Calu3 (cell line): ENCODE measurements at regions not wholly inside any gene's neighbourhood (a gene's known extent, or its start where the extent isn't known, plus 50 kb on each side); places are given as distances from the start of the nearest gene placed in this dataset.
A peak's percentile ranks its signal among the peaks of the same experiment; 100 is the strongest.

ENCODE experiments used
- BruUV-seq: library from RNA; stranded (reverse); fragments of 400-500 nt; replicated peaks from 2 replicates; lab custom pipeline; 2021; lab: Mats Ljungman, UMichigan
- CTCF ChIA-PET: fragments of 300-600 bp; sonication (Branson Sonifier 250); formaldehyde crosslinking; loops from one replicate; lab custom pipeline; 2022; ENCODE audit warnings: antibody characterized with exemption; lab: Charles Lee
- DNase-seq: peaks from one replicate; pipeline ENCODE4 v3.0.0; 2022
- H3K27ac Mint-ChIP-seq: one replicate; pipeline ENCODE4 v1.8.0; 2022; ENCODE audit warnings: mixed read lengths; ENCODE audit not compliant: unreplicated experiment
- H3K27me3 Mint-ChIP-seq: one replicate; pipeline ENCODE4 v1.8.0; 2022; ENCODE audit warnings: mixed read lengths; ENCODE audit not compliant: unreplicated experiment
- H3K36me3 Mint-ChIP-seq: one replicate; pipeline ENCODE4 v1.8.0; 2022; ENCODE audit warnings: mild to moderate bottlenecking, moderate library complexity, mixed read lengths; ENCODE audit not compliant: insufficient read depth, unreplicated experiment
- H3K4me1 Mint-ChIP-seq: one replicate; pipeline ENCODE4 v1.8.0; 2022; ENCODE audit warnings: mild to moderate bottlenecking, low read depth, mixed read lengths; ENCODE audit not compliant: unreplicated experiment
- H3K4me3 Mint-ChIP-seq: one replicate; pipeline ENCODE4 v1.8.0; 2022; ENCODE audit warnings: mild to moderate bottlenecking, low read depth, moderate library complexity, mixed read lengths; ENCODE audit not compliant: unreplicated experiment
- H3K9me3 Mint-ChIP-seq: one replicate; pipeline ENCODE4 v1.8.0; 2022; ENCODE audit warnings: low read depth, mixed read lengths; ENCODE audit not compliant: unreplicated experiment
- CTCF ChIP-seq: fragments of 200-600 bp; IDR thresholded peaks from one replicate; pipeline ENCODE4 v1.8.0; 2022; ENCODE audit warnings: antibody characterized with exemption; ENCODE audit not compliant: unreplicated experiment
- intact Hi-C: fragments of 100-400 bp; cut with micrococcal nuclease; formaldehyde crosslinking; loops from one replicate; pipeline ENCODE4 v1.10.0; 2022; ENCODE audit not compliant: unreplicated experiment

- TF ChIP-seq CTCF, result no peak
- Mint-ChIP-seq H3K27ac (peak overlapping the region; percentile 3), H3K36me3 (no peaks in the 10 kb centered on the region), H3K9me3 (peaks cover 3% of the 10 kb centered on the region), H3K4me3 (peak overlapping the region; percentile 34), H3K4me1 (peaks cover 31% of the 10 kb centered on the region), H3K27me3 (no peaks in the 10 kb centered on the region)
- DNase-seq, result no peak
- BruUV-seq, result no TSS peak
- CTCF ChIA-PET, result no interaction called here
- intact Hi-C loops, result loop anchor here (5.0 kb wide), 1 partner anchor 60 kb away; no protein-coding TSS in a partner anchor
These were observed 318.9 kb downstream of the AHR start for GRCh38 chr7:17617380-17617779.

GRCh38 chr7:17617857-17618651, 319.6 kb downstream of the AHR start:
- no peak for DNase-seq
- intact Hi-C loops, result loop anchor here (5.0 kb wide), 1 partner anchor 61 kb away; no protein-coding TSS in a partner anchor
- H3K9me3 Mint-ChIP-seq, result peaks cover 3% of the 10 kb centered on the region
- peaks cover 32% of the 10 kb centered on the region for H3K4me1 Mint-ChIP-seq
- CTCF ChIA-PET, result interaction anchor here (1.1 to 2.3 kb wide), 4 partner anchors 10 to 85 kb away, joined by 3 to 5 read pairs (median 4); no protein-coding TSS in a partner anchor
- BruUV-seq, result no TSS peak
- peak overlapping the region; percentile 34 for H3K4me3 Mint-ChIP-seq
- no peaks in the 10 kb centered on the region for H3K36me3 Mint-ChIP-seq
- no peak for TF ChIP-seq CTCF
- H3K27me3 Mint-ChIP-seq, result no peaks in the 10 kb centered on the region
- H3K27ac Mint-ChIP-seq, result peak overlapping the region; percentile 3

GRCh38 chr7:17618652-17618974, 320.2 kb downstream of the AHR start:
- no TSS peak for BruUV-seq
- H3K27ac Mint-ChIP-seq, result peak overlapping the region; percentile 3
- peak overlapping the region; percentile 34 for H3K4me3 Mint-ChIP-seq
- intact Hi-C loops, result loop anchor here (5.0 kb wide), 1 partner anchor 61 kb away; no protein-coding TSS in a partner anchor
- TF ChIP-seq CTCF, result no peak
- H3K9me3 Mint-ChIP-seq, result peaks cover 3% of the 10 kb centered on the region
- DNase-seq, result no peak
- no peaks in the 10 kb centered on the region for H3K36me3 Mint-ChIP-seq
- H3K27me3 Mint-ChIP-seq, result no peaks in the 10 kb centered on the region
- CTCF ChIA-PET, result interaction anchor here (1.0 to 2.3 kb wide), 6 partner anchors 11 to 86 kb away, joined by 3 to 5 read pairs (median 4); no protein-coding TSS in a partner anchor
- peaks cover 38% of the 10 kb centered on the region for H3K4me1 Mint-ChIP-seq

- no peaks in the 10 kb centered on the region for H3K27me3 Mint-ChIP-seq
- intact Hi-C loops, result loop anchor here (5.0 kb wide), 1 partner anchor 62 kb away; no protein-coding TSS in a partner anchor
- BruUV-seq, result no TSS peak
- no peak for DNase-seq
- H3K36me3 Mint-ChIP-seq, result no peaks in the 10 kb centered on the region
- TF ChIP-seq CTCF, result no peak
- H3K9me3 Mint-ChIP-seq, result peaks cover 3% of the 10 kb centered on the region
- no peak overlapping the region for H3K4me3 Mint-ChIP-seq
- no peak overlapping the region for H3K27ac Mint-ChIP-seq
- CTCF ChIA-PET, result interaction anchor here (1.0 to 2.3 kb wide), 5 partner anchors 11 to 59 kb away, joined by 3 to 4 read pairs (median 3); no protein-coding TSS in a partner anchor
- H3K4me1 Mint-ChIP-seq, result peaks cover 42% of the 10 kb centered on the region
These were observed 320.9 kb downstream of the AHR start for GRCh38 chr7:17619196-17619818.
